Astrocyte of the cerebellum (primary cell): ENCODE measurements at regions not wholly inside any gene's neighbourhood (a gene's known extent, or its start where the extent isn't known, plus 50 kb on each side); places are given as distances from the start of the nearest gene placed in this dataset.

Experiments used
- DNase-seq: peaks from one replicate; pipeline ENCODE4 v3.0.0-alpha.2; 2011; ENCODE audit warnings: low read depth
- H3K4me3 ChIP-seq: 2 replicates; pipeline ENCODE4 v1.5.1; 2011; ENCODE audit warnings: mild to moderate bottlenecking, low read depth, low read length, moderate library complexity
- CTCF ChIP-seq: IDR thresholded peaks from 2 replicates; pipeline ENCODE4 v1.5.1; 2012; ENCODE audit warnings: low read length, low read depth, moderate library complexity, mild to moderate bottlenecking; ENCODE audit errors: missing control alignments
- in situ Hi-C: cut with HindIII; loops from 2 replicates; pipeline ENCODE4 v1.10.0; 2017; ENCODE audit warnings: low sequenced_read_pairs

- no peak for DNase-seq
These were observed 206.1 kb upstream of the PHYHIPL start for GRCh38 chr10:58970160-58970915.

GRCh38 chr10:58971211-58971610 lies 205.2 kb upstream of the PHYHIPL start:
- DNase-seq: no peak
- H3K4me3 ChIP-seq: no peak overlapping the region
- TF ChIP-seq CTCF: no peak
- in situ Hi-C loops: loop anchor here (25.0 kb wide), 2 partner anchors 216 to 641 kb away; partner anchors contain the start of gene PHYHIPL

More at GRCh38 chr10:58970160-58970915, 206.1 kb upstream of the PHYHIPL start:
- in situ Hi-C loops: loop anchor here (25.0 kb wide), 2 partner anchors 217 to 642 kb away; partner anchors contain the start of gene PHYHIPL
- TF ChIP-seq CTCF: no peak
- no peak overlapping the region for H3K4me3 ChIP-seq

- no peak for DNase-seq
- no peak overlapping the region for H3K4me3 ChIP-seq
- in situ Hi-C loops: loop anchor here (25.0 kb wide), 2 partner anchors 215 to 640 kb away; partner anchors contain the start of gene PHYHIPL
- TF ChIP-seq CTCF: no peak
These were observed 204.5 kb upstream of the PHYHIPL start for GRCh38 chr10:58971796-58972491.

- no peak for DNase-seq
- in situ Hi-C loops: loop anchor here (25.0 kb wide), 2 partner anchors 215 to 640 kb away; partner anchors contain the start of gene PHYHIPL
These were observed 203.7 kb upstream of the PHYHIPL start for GRCh38 chr10:58972576-58973234.

GRCh38 chr10:58973235-58973595 lies 203.2 kb upstream of the PHYHIPL start:
- TF ChIP-seq CTCF: no peak
- no peak overlapping the region for H3K4me3 ChIP-seq
- no peak for DNase-seq
- in situ Hi-C loops: loop anchor here (25.0 kb wide), 2 partner anchors 214 to 639 kb away; partner anchors contain the start of gene PHYHIPL

More at GRCh38 chr10:58972576-58973234, 203.7 kb upstream of the PHYHIPL start:
- no peak for TF ChIP-seq CTCF
- H3K4me3 ChIP-seq: no peak overlapping the region

GRCh38 chr10:58976254-58976653 lies 200.2 kb upstream of the PHYHIPL start:
- no peak for DNase-seq
- in situ Hi-C loops: no loop called here
- no peak overlapping the region for H3K4me3 ChIP-seq
- no peak for TF ChIP-seq CTCF
